ENCODE measurements at regions not wholly inside any gene's neighbourhood (a gene's known extent, or its start where the extent isn't known, plus 50 kb on each side); places are given as distances from the start of the nearest gene placed in this dataset.

DNA sequence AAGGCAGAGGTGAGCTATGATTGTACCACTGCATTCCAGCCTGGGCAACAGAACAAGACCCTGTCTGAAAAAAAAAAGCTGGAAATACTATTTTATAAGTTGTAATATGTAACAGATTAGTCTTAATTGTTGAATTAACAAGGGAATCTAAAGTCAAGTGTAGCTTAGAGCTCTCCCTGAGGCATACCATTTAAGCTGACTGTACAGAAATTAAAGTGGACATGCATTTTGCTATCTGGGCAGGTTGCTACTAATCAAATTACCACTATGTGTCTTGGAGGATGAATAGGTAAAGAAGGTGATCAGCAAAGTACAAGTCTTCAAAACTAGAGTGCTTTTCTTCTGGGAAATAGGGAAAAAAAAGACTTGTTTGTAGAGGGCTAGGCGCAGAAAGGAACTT lies 205.3 kb upstream of the JADE1 start:
- CTCF ChIA-PET = no interaction called here
- POLR2A ChIA-PET = no interaction called here
- no peak for DNase-seq (ENCODE audit: low spot score)
- ATAC-seq = no peak
- H3K36me3 Mint-ChIP-seq = no peaks in the 10 kb centered on the region
- no peak overlapping the region for H3K4me3 Mint-ChIP-seq
- no peak for TF ChIP-seq ZNF121 (CRISPR knock-in tag; IDR thresholded peaks at IDR 0.05)
- TF ChIP-seq, protein P1, sequence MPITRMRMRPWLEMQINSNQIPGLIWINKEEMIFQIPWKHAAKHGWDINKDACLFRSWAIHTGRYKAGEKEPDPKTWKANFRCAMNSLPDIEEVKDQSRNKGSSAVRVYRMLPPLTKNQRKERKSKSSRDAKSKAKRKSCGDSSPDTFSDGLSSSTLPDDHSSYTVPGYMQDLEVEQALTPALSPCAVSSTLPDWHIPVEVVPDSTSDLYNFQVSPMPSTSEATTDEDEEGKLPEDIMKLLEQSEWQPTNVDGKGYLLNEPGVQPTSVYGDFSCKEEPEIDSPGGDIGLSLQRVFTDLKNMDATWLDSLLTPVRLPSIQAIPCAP (CRISPR knock-in tag; IDR thresholded peaks at IDR 0.05) = no peak
- no peak for TF ChIP-seq ZNF671 (CRISPR knock-in tag; IDR thresholded peaks at IDR 0.05)
- no peak for TF ChIP-seq NFE2L1 (CRISPR knock-in tag; IDR thresholded peaks at IDR 0.05)
- TF ChIP-seq OVOL2 (CRISPR knock-in tag; IDR thresholded peaks at IDR 0.05; ENCODE audit: borderline replicate concordance) = no peak
- TF ChIP-seq, protein P2, sequence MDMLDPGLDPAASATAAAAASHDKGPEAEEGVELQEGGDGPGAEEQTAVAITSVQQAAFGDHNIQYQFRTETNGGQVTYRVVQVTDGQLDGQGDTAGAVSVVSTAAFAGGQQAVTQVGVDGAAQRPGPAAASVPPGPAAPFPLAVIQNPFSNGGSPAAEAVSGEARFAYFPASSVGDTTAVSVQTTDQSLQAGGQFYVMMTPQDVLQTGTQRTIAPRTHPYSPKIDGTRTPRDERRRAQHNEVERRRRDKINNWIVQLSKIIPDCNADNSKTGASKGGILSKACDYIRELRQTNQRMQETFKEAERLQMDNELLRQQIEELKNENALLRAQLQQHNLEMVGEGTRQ (CRISPR knock-in tag; IDR thresholded peaks at IDR 0.05) = no peak
- no peak for TF ChIP-seq ZNF263 (CRISPR knock-in tag; IDR thresholded peaks at IDR 0.05; ENCODE audit: low read depth)
- TF ChIP-seq ZNF138 (CRISPR knock-in tag; conservative IDR thresholded peaks at IDR 0.05) = no peak
- no peak for TF ChIP-seq ZNF396 (CRISPR knock-in tag; IDR thresholded peaks at IDR 0.05; ENCODE audit: borderline replicate concordance)
- TF ChIP-seq RELA (CRISPR knock-in tag; IDR thresholded peaks at IDR 0.05; ENCODE audit: borderline replicate concordance) = no peak
- TF ChIP-seq, protein P3, sequence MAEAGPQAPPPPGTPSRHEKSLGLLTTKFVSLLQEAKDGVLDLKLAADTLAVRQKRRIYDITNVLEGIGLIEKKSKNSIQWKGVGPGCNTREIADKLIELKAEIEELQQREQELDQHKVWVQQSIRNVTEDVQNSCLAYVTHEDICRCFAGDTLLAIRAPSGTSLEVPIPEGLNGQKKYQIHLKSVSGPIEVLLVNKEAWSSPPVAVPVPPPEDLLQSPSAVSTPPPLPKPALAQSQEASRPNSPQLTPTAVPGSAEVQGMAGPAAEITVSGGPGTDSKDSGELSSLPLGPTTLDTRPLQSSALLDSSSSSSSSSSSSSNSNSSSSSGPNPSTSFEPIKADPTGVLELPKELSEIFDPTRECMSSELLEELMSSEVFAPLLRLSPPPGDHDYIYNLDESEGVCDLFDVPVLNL (CRISPR knock-in tag; IDR thresholded peaks at IDR 0.05; ENCODE audit: borderline replicate concordance, low read depth) = no peak
- TF ChIP-seq ESRRA (CRISPR knock-in tag; IDR thresholded peaks at IDR 0.05; ENCODE audit: borderline replicate concordance) = no peak
- TF ChIP-seq, protein P4, sequence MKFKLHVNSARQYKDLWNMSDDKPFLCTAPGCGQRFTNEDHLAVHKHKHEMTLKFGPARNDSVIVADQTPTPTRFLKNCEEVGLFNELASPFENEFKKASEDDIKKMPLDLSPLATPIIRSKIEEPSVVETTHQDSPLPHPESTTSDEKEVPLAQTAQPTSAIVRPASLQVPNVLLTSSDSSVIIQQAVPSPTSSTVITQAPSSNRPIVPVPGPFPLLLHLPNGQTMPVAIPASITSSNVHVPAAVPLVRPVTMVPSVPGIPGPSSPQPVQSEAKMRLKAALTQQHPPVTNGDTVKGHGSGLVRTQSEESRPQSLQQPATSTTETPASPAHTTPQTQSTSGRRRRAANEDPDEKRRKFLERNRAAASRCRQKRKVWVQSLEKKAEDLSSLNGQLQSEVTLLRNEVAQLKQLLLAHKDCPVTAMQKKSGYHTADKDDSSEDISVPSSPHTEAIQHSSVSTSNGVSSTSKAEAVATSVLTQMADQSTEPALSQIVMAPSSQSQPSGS (CRISPR knock-in tag; IDR thresholded peaks at IDR 0.05; ENCODE audit: borderline replicate concordance, low read depth) = no peak
- no peak for TF ChIP-seq RORB (CRISPR knock-in tag; IDR thresholded peaks at IDR 0.05)
- TF ChIP-seq ZNF232 (CRISPR knock-in tag; IDR thresholded peaks at IDR 0.05) = no peak
- no peak for TF ChIP-seq FOXJ3 (CRISPR knock-in tag; IDR thresholded peaks at IDR 0.05; ENCODE audit: borderline replicate concordance)
- H3K9me3 Mint-ChIP-seq = peaks cover 4% of the 10 kb centered on the region
- peaks cover 32% of the 10 kb centered on the region for H3K4me1 Mint-ChIP-seq
- H3K27ac Mint-ChIP-seq = no peak overlapping the region
- no peaks in the 10 kb centered on the region for H3K27me3 Mint-ChIP-seq (ENCODE audit: low read depth)

DNA sequence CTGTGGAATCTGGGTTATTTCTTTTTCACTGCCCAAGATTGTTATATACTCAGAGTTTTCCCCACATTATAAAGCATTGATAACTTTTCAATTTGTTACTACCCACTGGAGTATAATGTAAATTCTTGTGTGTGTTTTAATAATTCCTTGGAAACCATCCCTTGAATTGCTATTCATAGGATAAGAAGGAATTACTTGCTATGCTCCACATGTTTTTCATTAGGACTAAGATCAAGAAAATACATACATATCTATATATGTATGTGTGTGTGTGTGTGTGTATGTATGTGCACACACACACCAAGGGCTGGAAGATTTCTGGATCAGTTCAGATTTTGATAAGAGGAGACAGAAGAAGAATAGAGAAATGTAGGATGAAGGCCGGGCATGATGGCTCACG lies 206.4 kb upstream of the JADE1 start:
- no peaks in the 10 kb centered on the region for H3K27me3 Mint-ChIP-seq (ENCODE audit: low read depth)
- peaks cover 38% of the 10 kb centered on the region for H3K4me1 Mint-ChIP-seq
- no peak overlapping the region for H3K4me3 Mint-ChIP-seq
- H3K36me3 Mint-ChIP-seq = no peaks in the 10 kb centered on the region
- ATAC-seq = no peak
- no peak overlapping the region for H3K27ac Mint-ChIP-seq
- CTCF ChIA-PET = no interaction called here
- TF ChIP-seq ZNF423 (CRISPR knock-in tag; IDR thresholded peaks at IDR 0.05) (no peak), ESRRA (CRISPR knock-in tag; IDR thresholded peaks at IDR 0.05; ENCODE audit: borderline replicate concordance) (no peak), HMGA2 (CRISPR knock-in tag; IDR thresholded peaks at IDR 0.05) (no peak), ATF1 (CRISPR knock-in tag; IDR thresholded peaks at IDR 0.05) (no peak), KAT7 (CRISPR knock-in tag; IDR thresholded peaks at IDR 0.05; ENCODE audit: borderline replicate concordance) (no peak), MXD4 (CRISPR knock-in tag; IDR thresholded peaks at IDR 0.05; ENCODE audit: borderline replicate concordance) (no peak), TCF7 (CRISPR knock-in tag; IDR thresholded peaks at IDR 0.05; ENCODE audit: low read depth) (no peak), ELF4 (CRISPR knock-in tag; IDR thresholded peaks at IDR 0.05; ENCODE audit: low read depth) (no peak), TEAD1 (CRISPR knock-in tag; IDR thresholded peaks at IDR 0.05) (no peak), TP53 (CRISPR knock-in tag; IDR thresholded peaks at IDR 0.05) (no peak), ZNF219 (CRISPR knock-in tag; IDR thresholded peaks at IDR 0.05; ENCODE audit: borderline replicate concordance) (no peak)
- TF ChIP-seq, protein P5, sequence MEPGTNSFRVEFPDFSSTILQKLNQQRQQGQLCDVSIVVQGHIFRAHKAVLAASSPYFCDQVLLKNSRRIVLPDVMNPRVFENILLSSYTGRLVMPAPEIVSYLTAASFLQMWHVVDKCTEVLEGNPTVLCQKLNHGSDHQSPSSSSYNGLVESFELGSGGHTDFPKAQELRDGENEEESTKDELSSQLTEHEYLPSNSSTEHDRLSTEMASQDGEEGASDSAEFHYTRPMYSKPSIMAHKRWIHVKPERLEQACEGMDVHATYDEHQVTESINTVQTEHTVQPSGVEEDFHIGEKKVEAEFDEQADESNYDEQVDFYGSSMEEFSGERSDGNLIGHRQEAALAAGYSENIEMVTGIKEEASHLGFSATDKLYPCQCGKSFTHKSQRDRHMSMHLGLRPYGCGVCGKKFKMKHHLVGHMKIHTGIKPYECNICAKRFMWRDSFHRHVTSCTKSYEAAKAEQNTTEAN (CRISPR knock-in tag; IDR thresholded peaks at IDR 0.05) = no peak
- TF ChIP-seq, protein P6, sequence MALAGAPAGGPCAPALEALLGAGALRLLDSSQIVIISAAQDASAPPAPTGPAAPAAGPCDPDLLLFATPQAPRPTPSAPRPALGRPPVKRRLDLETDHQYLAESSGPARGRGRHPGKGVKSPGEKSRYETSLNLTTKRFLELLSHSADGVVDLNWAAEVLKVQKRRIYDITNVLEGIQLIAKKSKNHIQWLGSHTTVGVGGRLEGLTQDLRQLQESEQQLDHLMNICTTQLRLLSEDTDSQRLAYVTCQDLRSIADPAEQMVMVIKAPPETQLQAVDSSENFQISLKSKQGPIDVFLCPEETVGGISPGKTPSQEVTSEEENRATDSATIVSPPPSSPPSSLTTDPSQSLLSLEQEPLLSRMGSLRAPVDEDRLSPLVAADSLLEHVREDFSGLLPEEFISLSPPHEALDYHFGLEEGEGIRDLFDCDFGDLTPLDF (CRISPR knock-in tag; IDR thresholded peaks at IDR 0.05) = no peak
- H3K9me3 Mint-ChIP-seq = no peaks in the 10 kb centered on the region
- POLR2A ChIA-PET = no interaction called here
- no peak for DNase-seq (ENCODE audit: low spot score)
